ENCODE measurements at regions not wholly inside any gene's neighbourhood (a gene's known extent, or its start where the extent isn't known, plus 50 kb on each side); places are given as distances from the start of the nearest gene placed in this dataset.

DNA sequence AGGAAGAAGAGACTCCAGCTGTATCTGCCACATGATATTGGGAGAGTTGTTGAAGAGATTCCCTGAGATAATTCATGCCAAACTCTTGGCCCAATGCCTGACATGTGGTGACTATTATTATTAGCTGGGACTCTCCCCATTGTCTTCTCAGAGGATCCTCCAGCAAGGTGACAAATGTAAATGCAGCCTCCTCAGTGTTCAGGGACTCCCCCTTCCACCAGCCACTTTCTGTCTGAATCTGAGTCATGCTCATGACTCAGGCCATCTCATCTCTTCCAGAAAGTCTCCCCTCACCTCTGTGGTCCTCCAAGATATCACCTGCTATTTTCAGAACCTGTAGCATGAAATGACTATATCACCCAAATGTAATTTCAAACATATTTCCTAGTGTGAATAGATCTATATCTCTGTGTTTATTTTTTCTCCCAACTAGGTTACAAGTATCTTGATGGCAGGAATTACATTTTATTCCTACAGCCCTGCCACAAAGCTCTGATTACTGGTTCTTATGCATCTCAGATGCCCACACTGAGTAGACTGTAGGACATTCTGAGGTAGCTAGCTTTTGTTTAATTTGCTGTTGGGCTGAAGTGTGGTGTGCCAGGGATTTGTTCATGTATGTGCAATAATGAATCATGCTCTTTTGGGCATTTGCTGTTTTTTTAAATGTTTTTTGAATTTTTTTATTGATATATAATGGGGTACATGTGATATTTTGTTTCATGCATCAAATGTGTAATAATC is 126.6 kb upstream of the IL12B start (continued):
- TF ChIP-seq EP300 (IDR thresholded peaks at IDR 0.05; ENCODE audit: borderline replicate concordance in 1 of 2, control insufficient read depth in 1 of 2, low read depth in 2 of 2, low read length in 2 of 2) (peak; percentile 97), NR2F1 (conservative IDR thresholded peaks at IDR 0.05) (peak; percentile 95), TCF12 (IDR thresholded peaks at IDR 0.05; ENCODE audit: low read depth, low read length) (peak; percentile 96), CTCF (IDR thresholded peaks at IDR 0.05 in 2 of 3, conservative IDR thresholded peaks at IDR 0.05 in 1 of 3; ENCODE audit: control insufficient read depth in 2 of 3, extremely low read depth in 1 of 3, insufficient read depth in 1 of 3, low read depth in 3 of 3, low read length in 3 of 3) (no peak), MTA3 (IDR thresholded peaks at IDR 0.05; ENCODE audit: borderline replicate concordance, low read length) (peak; percentile 100), ZNF24 (IDR thresholded peaks at IDR 0.05) (peak; percentile 78), NRF1 (conservative IDR thresholded peaks at IDR 0.05; ENCODE audit: low read depth, low read length) (no peak), BMI1 (IDR thresholded peaks at IDR 0.05; ENCODE audit: borderline replicate concordance) (peak; percentile 88), ATF2 (IDR thresholded peaks at IDR 0.05; ENCODE audit: low read length) (peak; percentile 100), PBX3 (IDR thresholded peaks at IDR 0.05; ENCODE audit: insufficient replicate concordance, low read depth, low read length) (peak; percentile 48), SP1 (IDR thresholded peaks at IDR 0.05; ENCODE audit: low read depth, low read length) (peak; percentile 75), YBX1 (IDR thresholded peaks at IDR 0.05) (no peak), EGR1 (IDR thresholded peaks at IDR 0.05; ENCODE audit: borderline replicate concordance in 1 of 2, low read depth in 2 of 2, low read length in 2 of 2) (peak in 1 of 2 experiments; percentile 35; a peak in 1 of 3 replicates), MTA2 (IDR thresholded peaks at IDR 0.05; ENCODE audit: low read depth) (peak; percentile 98), KLF5 (IDR thresholded peaks at IDR 0.05; ENCODE audit: partially characterized antibody) (peak; percentile 77), SREBF2 (IDR thresholded peaks at IDR 0.05; ENCODE audit: low read length) (no peak), RUNX3 (IDR thresholded peaks at IDR 0.05; ENCODE audit: low read length) (peak; percentile 99), ZNF207 (IDR thresholded peaks at IDR 0.05; ENCODE audit: borderline replicate concordance) (0 out of 2 replicates have a peak, but pooled peaks have one; percentile 54)
- TF ChIP-seq, protein P1, sequence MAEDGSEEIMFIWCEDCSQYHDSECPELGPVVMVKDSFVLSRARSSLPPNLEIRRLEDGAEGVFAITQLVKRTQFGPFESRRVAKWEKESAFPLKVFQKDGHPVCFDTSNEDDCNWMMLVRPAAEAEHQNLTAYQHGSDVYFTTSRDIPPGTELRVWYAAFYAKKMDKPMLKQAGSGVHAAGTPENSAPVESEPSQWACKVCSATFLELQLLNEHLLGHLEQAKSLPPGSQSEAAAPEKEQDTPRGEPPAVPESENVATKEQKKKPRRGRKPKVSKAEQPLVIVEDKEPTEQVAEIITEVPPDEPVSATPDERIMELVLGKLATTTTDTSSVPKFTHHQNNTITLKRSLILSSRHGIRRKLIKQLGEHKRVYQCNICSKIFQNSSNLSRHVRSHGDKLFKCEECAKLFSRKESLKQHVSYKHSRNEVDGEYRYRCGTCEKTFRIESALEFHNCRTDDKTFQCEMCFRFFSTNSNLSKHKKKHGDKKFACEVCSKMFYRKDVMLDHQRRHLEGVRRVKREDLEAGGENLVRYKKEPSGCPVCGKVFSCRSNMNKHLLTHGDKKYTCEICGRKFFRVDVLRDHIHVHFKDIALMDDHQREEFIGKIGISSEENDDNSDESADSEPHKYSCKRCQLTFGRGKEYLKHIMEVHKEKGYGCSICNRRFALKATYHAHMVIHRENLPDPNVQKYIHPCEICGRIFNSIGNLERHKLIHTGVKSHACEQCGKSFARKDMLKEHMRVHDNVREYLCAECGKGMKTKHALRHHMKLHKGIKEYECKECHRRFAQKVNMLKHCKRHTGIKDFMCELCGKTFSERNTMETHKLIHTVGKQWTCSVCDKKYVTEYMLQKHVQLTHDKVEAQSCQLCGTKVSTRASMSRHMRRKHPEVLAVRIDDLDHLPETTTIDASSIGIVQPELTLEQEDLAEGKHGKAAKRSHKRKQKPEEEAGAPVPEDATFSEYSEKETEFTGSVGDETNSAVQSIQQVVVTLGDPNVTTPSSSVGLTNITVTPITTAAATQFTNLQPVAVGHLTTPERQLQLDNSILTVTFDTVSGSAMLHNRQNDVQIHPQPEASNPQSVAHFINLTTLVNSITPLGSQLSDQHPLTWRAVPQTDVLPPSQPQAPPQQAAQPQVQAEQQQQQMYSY (CRISPR knock-in tag; IDR thresholded peaks at IDR 0.05) = no peak
- TF ChIP-seq, protein P2, sequence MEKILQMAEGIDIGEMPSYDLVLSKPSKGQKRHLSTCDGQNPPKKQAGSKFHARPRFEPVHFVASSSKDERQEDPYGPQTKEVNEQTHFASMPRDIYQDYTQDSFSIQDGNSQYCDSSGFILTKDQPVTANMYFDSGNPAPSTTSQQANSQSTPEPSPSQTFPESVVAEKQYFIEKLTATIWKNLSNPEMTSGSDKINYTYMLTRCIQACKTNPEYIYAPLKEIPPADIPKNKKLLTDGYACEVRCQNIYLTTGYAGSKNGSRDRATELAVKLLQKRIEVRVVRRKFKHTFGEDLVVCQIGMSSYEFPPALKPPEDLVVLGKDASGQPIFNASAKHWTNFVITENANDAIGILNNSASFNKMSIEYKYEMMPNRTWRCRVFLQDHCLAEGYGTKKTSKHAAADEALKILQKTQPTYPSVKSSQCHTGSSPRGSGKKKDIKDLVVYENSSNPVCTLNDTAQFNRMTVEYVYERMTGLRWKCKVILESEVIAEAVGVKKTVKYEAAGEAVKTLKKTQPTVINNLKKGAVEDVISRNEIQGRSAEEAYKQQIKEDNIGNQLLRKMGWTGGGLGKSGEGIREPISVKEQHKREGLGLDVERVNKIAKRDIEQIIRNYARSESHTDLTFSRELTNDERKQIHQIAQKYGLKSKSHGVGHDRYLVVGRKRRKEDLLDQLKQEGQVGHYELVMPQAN (conservative IDR thresholded peaks at IDR 0.05) = no peak

Data from GM12878 (cell line).